HG03039 (cell line): ENCODE measurements at regions not wholly inside any gene's neighbourhood (a gene's known extent, or its start where the extent isn't known, plus 50 kb on each side); places are given as distances from the start of the nearest gene placed in this dataset.

Source experiments
- ATAC-seq: cut with Tn5 transposase; IDR thresholded peaks from one replicate; pipeline ENCODE4 v1.9.1; 2021; ENCODE audit warnings: mild to moderate bottlenecking, moderate library complexity; ENCODE audit not compliant: unreplicated experiment

GRCh38 chr1:113255720-113256347 is 134.5 kb upstream of the MAGI3 start:
- ATAC-seq, result no peak

DNA sequence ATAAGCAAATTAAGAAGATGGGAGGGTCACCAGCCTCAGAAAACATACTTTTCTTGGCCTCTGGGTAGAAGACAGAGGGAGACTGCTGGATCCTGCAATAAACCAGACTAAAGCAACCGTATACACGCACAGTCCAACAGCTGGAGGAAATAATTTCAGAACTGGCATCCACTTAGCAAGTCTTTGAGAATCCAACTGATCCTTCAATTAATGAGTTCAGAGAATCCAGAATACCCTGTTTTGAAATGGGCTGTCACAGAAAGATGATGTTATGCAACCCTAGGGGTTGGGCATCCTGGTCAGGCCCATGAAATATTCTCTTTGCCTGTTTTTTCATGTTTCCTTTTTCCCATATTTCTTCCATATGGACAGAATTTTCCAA is 134.0 kb upstream of the MAGI3 start:
- ATAC-seq, result no peak

- no peak for ATAC-seq
These were observed 130.3 kb upstream of the MAGI3 start for GRCh38 chr1:113259988-113260387.

- ATAC-seq, result no peak
These were observed 125.1 kb upstream of the MAGI3 start for GRCh38 chr1:113265196-113265595.

GRCh38 chr1:113266788-113267187 is 123.5 kb upstream of the MAGI3 start:
- ATAC-seq, result no peak

DNA sequence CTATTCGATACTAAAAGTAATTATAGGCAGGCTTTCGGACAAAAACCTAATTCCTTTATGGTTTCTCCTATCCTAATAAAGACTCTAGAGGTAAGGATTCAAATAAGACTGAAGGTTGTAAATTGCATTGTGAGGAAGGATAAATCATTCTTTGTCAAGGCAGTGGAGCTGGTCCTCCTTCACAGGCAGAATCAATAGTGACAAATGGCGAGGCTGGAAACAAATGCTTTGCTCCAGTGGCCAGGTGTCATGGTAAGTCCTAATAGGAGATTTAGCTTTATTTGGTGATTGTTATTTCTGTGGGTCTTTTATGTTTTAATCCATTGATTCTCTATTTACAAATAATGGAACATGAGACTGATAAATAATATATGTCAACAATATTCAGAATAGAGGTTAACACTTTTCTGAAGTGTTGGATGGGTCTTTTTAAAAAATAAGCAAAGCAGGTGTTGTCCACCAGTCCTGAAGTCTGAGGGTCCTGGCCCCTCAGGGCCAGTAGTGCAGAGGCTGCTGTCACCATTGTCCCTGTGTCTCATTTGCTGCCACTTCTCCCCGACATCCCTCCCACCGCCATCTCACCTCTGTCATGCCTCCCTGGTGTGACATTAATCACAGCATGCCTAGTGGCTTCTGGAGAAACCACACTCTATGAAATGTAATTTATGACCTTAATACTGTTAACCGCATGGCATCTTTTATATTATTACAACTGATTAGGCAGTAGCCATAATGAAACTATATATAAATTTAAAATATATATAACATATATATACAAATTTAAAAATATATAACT is 120.9 kb upstream of the MAGI3 start:
- no peak for ATAC-seq

- no peak for ATAC-seq
These were observed 119.3 kb upstream of the MAGI3 start for GRCh38 chr1:113271039-113271438.

- ATAC-seq, result no peak
These were observed 115.2 kb upstream of the MAGI3 start for GRCh38 chr1:113275083-113275482.

DNA sequence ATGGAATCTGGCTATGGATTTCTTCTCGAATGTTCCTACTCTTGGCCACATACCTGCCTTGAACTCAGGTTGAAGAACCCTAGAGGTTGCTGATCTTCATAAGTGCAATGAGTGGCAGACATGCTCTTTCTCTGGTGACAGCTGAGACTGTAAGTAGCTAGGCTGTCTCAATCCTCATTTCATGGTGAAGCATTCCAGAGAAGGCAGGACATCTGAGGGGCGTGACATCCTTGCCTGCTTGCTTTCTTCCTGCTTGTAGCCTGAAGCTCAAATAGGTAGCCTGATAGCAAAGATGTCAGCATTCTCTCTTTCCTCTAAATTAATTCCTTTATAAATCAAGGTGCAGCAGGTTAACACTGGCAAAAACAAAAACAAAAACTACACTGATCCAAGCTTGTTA is 114.6 kb upstream of the MAGI3 start:
- ATAC-seq, result no peak

- ATAC-seq, result no peak
These were observed 113.8 kb upstream of the MAGI3 start for GRCh38 chr1:113276507-113276906.

- no peak for ATAC-seq
These were observed 111.9 kb upstream of the MAGI3 start for GRCh38 chr1:113278371-113278770.

GRCh38 chr1:113278777-113279176 is 111.5 kb upstream of the MAGI3 start:
- no peak for ATAC-seq

- no peak for ATAC-seq
These were observed 110.4 kb upstream of the MAGI3 start for GRCh38 chr1:113279776-113280391.

- ATAC-seq, result no peak
These were observed 109.7 kb upstream of the MAGI3 start for GRCh38 chr1:113280581-113280980.

DNA sequence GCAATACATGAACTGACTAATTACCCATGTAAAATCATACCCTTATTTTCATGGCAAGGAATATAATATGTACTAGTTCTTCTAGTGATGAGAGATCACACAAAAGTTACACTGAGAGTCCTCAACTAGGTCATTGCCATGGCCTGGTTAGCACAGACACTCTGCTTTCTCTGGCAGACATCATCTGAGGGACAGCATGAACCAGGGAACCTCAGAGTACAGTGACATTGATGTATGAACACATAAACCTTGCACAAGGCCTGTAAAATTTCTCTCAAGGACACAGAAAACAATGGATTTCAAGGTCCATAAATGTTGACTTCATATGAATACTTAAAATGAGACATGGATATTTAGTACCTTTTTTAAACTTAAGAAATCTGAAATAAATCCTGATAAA is 108.8 kb upstream of the MAGI3 start:
- no peak for ATAC-seq

GRCh38 chr1:113282008-113282892 is 108.1 kb upstream of the MAGI3 start:
- ATAC-seq, result no peak

DNA sequence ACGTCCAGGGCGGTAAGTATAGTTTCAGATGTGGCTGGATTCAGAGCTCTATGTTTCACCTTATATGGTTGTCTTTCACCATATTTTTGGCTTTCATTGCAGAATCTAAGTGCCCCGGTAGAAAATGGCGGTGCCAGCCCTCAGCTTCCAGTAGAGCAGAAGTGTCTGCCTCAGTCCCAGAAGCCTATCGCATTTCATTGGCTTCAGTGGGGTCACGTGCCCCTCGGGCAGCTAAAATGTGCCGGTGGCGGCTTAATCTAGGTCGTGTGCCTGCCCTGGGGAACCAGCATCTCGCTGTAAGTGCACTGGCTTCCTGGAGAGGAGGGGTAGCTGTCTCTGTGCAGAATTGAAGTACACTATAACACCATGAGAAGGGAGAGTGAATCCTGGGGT is 107.4 kb upstream of the MAGI3 start:
- ATAC-seq, result no peak

DNA sequence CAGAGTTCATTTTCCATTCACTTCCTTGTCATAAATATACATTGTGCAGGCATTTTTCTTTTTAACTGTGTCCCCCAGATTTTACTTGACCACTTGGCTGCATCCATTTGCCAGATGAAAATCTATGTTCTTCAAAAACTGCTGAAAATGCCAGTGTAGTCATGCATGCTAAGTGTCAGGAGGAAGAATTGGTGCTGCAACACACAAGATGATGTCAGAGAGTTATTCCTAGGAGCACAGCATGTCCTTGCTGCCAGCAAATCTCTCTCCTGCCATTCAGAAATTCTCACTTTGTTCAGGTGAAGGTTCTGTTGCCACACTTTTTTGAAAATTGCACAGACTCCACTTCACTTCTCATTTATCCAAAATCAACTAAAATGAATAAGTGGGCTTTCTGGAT is 106.4 kb upstream of the MAGI3 start:
- ATAC-seq, result no peak

- no peak for ATAC-seq
These were observed 104.2 kb upstream of the MAGI3 start for GRCh38 chr1:113286156-113286555.

DNA sequence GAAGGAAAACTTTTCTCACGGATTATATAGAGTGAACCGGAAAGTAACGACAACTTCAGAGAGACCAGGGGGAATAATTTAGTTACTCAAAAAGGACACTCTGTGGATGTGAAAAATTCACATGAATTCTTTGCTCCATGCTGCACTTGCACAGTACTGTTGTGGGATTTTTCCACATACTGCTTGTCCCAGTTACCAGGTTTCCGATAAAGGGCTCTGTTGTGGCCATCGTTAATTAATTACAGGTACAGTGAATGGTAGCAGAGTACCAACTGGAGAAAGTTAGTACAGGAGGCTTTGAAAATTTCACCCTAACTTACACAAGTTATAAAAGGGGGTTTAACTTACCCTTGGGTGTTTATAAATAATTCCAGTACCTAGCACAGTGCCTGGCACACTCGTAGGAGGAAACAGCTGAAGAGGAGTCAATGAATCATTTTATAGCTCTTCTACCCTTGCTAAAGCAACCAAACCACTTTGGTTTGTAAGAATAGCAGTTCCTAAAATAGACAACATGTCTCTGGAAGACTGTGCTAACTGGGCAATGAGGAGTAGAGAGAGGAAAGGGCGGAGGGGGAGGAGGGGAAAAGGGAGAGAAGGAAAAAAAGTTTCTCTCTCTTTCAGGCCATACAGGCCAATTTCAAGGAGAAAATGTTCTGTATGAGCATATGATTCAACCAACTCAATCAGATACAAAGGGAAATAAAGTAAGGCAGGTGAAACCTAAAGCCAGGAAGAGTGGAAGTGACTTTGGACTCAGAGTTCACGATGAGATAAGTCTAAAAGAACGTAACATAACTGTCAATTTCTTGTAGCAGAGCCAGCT is 98.3 kb upstream of the MAGI3 start:
- no peak for ATAC-seq
